ENCODE measurements at regions not wholly inside any gene's neighbourhood (a gene's known extent, or its start where the extent isn't known, plus 50 kb on each side); places are given as distances from the start of the nearest gene placed in this dataset.
"Not testable (repeated sequence)": the region's sequence is repeated elsewhere in the genome, so short reads cannot be mapped to it uniquely, and the experiment has no call there.

DNA sequence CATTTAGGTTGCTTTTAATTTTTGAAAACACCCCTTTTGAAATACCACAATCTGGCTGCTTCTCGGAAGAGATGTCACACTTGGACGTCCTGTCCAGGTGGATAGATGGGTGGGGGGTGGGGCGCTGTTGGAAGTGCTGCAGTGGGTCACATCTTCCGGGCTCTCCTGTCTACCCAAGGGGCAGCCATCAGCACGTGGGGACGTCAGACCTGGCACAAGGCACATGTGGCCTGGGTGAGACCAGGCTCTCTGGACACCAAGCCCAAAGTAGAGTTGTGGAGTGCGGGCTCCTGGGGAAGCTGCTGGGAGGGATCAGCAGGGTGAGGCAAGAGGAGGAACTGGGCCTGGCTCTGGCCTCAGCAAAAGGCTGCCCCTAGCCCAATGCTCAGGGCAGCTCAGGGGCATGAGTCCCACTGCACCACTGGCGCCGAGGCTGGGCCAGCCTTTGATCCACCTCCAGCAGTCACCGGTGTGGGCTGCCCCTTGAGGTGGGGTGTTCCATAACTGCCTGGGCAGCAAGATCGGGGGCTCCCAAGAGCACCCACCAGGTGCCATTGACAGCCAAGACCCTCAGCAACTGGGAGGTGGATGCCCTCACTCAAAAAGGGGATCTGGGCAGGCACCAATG, 68.6 kb upstream of the CCND1 start:
- no peak for DNase-seq (ENCODE audit: low read depth in 3 of 3)

- no peak for DNase-seq (ENCODE audit: low read depth in 3 of 3)
These were observed 68.1 kb upstream of the CCND1 start for GRCh38 chr11:69572861-69573260.

- no peak for DNase-seq (ENCODE audit: low read depth in 3 of 3)
These were observed 67.0 kb upstream of the CCND1 start for GRCh38 chr11:69573761-69574607.

- no peak for DNase-seq (ENCODE audit: low read depth in 3 of 3)
These were observed 66.2 kb upstream of the CCND1 start for GRCh38 chr11:69574608-69575255.

DNA sequence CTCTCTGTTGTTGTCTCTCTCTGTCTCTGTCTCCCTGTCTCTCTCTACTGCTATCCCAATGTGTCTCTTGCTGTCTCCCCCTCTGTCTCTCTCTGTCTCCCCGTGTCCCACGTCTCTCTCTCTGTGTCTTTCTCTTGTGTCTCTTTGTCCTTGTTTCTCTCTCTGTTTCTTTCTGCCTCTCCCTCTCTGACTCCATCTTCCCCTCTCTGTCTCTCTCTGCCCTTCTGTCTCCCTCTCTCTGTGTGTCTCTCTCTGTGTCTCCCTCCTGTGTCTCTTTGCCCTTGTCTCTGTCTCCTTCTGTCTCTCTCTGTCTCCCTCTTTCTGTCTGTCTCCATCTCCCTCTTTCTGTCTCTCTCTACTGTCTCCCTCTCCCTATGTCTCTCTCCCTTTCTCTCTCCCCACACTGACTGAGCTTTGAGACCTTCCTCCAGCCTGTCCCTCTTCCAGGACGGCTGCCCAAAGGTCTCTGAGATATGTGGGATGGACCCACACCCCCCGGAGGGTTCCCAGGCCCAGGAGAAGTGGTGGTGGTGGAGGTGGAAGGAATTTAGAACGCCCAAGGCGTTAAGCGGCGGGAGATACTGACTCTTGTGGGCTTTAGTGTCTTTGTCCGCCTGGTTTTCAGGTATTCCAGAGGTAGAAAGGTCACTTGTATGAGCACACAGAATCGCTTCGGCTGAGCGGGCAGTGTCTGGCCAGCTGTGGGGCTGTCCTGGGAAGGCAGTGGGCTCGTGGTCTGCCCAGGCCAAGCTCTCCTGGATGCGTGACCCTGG, 65.5 kb upstream of the CCND1 start:
- no peak for DNase-seq (ENCODE audit: low read depth in 3 of 3)

DNA sequence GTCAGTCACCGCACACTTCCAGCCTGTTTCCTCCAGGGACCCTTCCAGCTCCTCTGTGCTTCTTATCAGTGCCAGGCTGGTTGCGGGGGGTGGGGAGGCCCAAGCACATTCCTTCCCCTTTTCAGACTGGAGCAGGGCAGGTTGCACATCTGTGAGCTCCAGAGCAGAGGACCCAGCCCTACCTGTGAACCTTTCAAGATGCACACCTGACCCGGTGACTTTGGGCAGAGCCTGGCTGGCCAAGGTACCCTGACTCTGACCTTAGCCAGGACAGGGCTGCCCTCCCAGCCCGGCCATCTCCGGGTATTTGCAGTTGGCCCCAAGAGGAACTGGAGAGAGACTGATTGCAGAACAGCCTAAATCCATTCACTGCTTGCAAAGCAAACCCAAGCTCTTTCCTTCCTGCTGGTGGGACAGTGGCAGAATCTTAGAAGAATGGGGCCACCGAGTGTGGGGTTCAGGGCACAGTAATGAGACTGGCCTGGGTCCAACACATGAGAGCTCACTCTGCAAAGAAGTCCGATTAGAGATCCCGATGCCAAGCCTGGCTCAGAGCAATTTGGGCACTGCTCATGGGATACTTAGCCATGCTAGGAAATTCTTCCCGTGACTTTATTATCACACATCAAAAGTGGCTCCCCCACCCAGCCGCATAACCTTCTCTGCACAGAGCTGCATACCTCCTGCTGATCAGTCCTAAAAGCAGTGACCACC, 64.7 kb upstream of the CCND1 start:
- no peak for DNase-seq (ENCODE audit: low read depth in 3 of 3)

GRCh38 chr11:69578167-69578566, 62.8 kb upstream of the CCND1 start:
- no peak for DNase-seq (ENCODE audit: low read depth in 3 of 3)

DNA sequence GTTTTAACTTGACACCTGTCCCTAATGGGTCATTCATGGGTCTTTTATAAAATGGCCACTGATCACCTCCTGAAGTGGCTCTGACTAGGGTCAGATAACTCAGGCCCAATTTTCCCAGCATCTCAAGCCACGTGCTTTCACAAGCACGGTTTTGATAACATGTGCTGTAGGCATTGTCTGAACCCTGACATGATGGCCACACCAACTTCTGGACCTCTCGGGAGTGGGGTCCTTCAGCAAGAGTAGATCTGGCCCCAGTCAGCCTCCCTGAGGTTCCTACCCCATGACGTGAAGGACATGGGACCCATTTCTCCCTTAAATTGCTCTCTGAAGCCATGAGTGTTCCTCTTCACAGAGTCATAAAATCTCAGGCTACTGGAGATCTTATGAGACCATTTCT, 60.4 kb upstream of the CCND1 start:
- DNase-seq (ENCODE audit: low read depth in 3 of 3) = no peak

DNA sequence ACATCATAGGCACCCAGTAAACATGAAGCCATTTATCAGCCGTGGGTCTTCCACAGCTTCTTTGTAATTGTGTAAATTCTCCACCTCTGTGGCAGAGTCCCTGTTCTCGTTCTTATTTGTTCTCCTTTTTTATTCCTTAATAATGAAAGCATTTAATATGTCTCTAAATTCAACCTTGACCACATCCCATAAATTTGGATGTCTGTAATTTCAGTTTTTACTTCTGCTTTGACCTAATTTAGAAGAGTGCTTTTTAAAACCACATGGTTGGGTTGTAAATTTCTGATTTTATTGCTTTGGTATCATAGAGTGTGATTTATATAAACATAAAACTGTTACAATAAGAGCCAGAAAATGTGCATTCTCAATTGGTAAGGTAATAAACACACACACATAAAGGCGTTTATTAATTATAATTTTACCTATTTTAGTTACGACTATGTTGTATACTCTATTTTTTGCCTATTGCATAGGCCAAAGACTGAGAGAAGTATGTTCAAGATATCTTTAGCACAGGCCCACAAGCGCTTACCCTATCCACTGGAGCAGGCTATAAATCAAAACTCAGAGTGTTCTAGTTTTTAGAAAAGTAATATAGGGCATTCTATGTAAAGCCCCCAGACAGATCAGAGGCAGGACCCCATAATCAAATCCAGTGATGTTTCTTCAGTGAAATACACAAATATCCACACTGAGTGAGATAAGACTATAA, 58.0 kb upstream of the CCND1 start:
- no peak for DNase-seq (ENCODE audit: low read depth in 3 of 3)

GRCh38 chr11:69584160-69584559, 56.8 kb upstream of the CCND1 start:
- DNase-seq (ENCODE audit: low read depth in 3 of 3) = no peak

DNA sequence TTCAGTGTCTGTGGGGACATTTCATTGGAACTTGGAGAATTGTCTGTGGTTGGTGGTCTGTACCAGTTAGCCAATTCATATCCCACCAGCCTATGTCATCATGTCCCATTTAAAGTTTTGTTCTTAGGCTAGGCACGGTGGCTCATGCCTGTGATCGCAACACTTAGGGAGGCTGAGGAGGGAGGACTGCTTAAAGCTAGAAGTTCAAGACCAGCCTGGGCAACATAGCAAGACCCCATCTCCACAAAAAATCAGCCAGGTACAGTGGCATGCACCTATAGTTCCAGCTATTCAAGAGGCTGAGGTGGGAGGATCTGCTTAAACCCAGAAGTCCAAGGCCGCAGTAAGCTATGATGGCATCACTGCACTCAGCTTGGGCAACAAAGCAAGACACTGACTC, 55.6 kb upstream of the CCND1 start:
- no peak for DNase-seq (ENCODE audit: low read depth in 3 of 3)

GRCh38 chr11:69587454-69588090, 53.4 kb upstream of the CCND1 start:
- DNase-seq (ENCODE audit: low read depth in 3 of 3) = no peak

GRCh38 chr11:69588270-69588669, 52.7 kb upstream of the CCND1 start:
- DNase-seq (ENCODE audit: low read depth in 3 of 3) = no peak

GRCh38 chr11:69590088-69590487, 50.9 kb upstream of the CCND1 start:
- DNase-seq (ENCODE audit: low read depth in 3 of 3) = not testable (repeated sequence)
